ENCODE measurements at regions not wholly inside any gene's neighbourhood (a gene's known extent, or its start where the extent isn't known, plus 50 kb on each side); places are given as distances from the start of the nearest gene placed in this dataset.

DNA sequence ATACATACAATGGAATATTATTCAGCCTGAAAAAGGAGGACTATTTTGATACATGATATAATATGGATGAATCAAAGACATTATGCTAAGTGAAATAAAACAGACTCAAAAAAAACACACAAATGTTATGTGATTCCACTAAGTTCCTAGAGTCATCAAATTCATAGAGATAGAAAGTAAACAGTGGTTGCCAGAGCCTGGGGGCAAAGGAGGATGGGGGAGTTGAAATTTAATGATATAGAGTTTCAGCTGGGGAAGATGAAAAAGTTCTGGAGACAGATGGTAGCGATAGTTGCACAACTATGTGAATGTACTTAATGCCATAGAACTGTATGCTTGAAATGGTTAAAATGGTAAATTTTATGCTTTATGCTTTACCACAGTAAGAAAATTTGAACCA, 119.7 kb downstream of the METTL4 start:
- no peak for DNase-seq (ENCODE audit: low spot score)
- Histone ChIP-seq H3K27me3 (ENCODE audit: control insufficient read depth in 4 of 4, insufficient read depth in 4 of 4, low read length in 3 of 4) (no peaks in the 10 kb centered on the region), H3K4me3 (ENCODE audit: low read depth in 1 of 3, low read length in 3 of 3) (no peak overlapping the region), H3K9me3 (ENCODE audit: control insufficient read depth in 4 of 4, low read length in 3 of 4) (no peaks in the 10 kb centered on the region), H3K36me3 (ENCODE audit: control insufficient read depth in 4 of 4, insufficient read depth in 3 of 4, low read depth in 1 of 4, low read length in 3 of 4) (no peaks in the 10 kb centered on the region), H3K9ac (ENCODE audit: low read depth in 1 of 2, low read length in 2 of 2) (no peak overlapping the region), H3K4me1 (ENCODE audit: control insufficient read depth in 4 of 4, insufficient read depth in 4 of 4, low read length in 3 of 4) (no peaks in the 10 kb centered on the region), H3K27ac (ENCODE audit: low read depth in 1 of 2, low read length in 2 of 2) (no peak overlapping the region)
- TF ChIP-seq HNF4G (IDR thresholded peaks at IDR 0.05), result no peak
- TF ChIP-seq FOXA1 (IDR thresholded peaks at IDR 0.05), result no peak
- TF ChIP-seq YY1 (IDR thresholded peaks at IDR 0.05), result no peak
- WGBS, result 95% methylated on average over 1 of the region's 1 CpG

DNA sequence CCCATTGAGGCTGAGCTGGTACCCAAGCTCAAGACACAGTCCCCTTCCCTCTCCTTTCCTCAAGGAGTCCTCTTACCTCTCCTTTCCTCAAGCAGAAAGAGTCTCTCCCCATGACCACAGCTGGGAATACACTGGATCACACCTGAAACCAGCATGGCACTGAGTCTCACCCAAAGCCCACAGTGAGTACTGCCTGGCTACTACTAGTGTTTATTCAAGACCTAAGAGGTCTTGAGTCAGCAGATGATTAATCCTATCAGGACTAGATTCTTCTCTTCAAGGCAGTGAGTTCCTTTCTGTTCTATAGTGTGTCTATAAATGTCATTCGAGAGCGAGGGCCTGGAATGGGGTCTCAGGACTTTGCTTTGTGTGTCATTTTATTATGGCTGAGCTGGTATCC, 111.4 kb downstream of the METTL4 start:
- Histone ChIP-seq H3K4me1 (ENCODE audit: control insufficient read depth in 4 of 4, insufficient read depth in 4 of 4, low read length in 3 of 4) (no peaks in the 10 kb centered on the region), H3K9ac (ENCODE audit: low read depth in 1 of 2, low read length in 2 of 2) (no peak overlapping the region), H3K4me3 (ENCODE audit: low read depth in 1 of 3, low read length in 3 of 3) (no peak overlapping the region), H3K9me3 (ENCODE audit: control insufficient read depth in 4 of 4, low read length in 3 of 4) (peaks cover 0 to 2% (median 0%) of the 10 kb centered on the region in 4 donors), H3K27ac (ENCODE audit: low read depth in 1 of 2, low read length in 2 of 2) (no peak overlapping the region), H3K27me3 (ENCODE audit: control insufficient read depth in 4 of 4, insufficient read depth in 4 of 4, low read length in 3 of 4) (no peaks in the 10 kb centered on the region), H3K36me3 (ENCODE audit: control insufficient read depth in 4 of 4, insufficient read depth in 3 of 4, low read depth in 1 of 4, low read length in 3 of 4) (no peaks in the 10 kb centered on the region)
- TF ChIP-seq, protein P1, sequence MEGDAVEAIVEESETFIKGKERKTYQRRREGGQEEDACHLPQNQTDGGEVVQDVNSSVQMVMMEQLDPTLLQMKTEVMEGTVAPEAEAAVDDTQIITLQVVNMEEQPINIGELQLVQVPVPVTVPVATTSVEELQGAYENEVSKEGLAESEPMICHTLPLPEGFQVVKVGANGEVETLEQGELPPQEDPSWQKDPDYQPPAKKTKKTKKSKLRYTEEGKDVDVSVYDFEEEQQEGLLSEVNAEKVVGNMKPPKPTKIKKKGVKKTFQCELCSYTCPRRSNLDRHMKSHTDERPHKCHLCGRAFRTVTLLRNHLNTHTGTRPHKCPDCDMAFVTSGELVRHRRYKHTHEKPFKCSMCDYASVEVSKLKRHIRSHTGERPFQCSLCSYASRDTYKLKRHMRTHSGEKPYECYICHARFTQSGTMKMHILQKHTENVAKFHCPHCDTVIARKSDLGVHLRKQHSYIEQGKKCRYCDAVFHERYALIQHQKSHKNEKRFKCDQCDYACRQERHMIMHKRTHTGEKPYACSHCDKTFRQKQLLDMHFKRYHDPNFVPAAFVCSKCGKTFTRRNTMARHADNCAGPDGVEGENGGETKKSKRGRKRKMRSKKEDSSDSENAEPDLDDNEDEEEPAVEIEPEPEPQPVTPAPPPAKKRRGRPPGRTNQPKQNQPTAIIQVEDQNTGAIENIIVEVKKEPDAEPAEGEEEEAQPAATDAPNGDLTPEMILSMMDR (IDR thresholded peaks at IDR 0.05; ENCODE audit: low read depth, low read length, missing input control), result no peak
- no peak for TF ChIP-seq YY1 (IDR thresholded peaks at IDR 0.05)
- no peak for TF ChIP-seq JUND (IDR thresholded peaks at IDR 0.05)
- TF ChIP-seq SP1 (IDR thresholded peaks at IDR 0.05), result no peak
- TF ChIP-seq TAF1 (conservative IDR thresholded peaks at IDR 0.05), result no peak
- TF ChIP-seq, protein P2, sequence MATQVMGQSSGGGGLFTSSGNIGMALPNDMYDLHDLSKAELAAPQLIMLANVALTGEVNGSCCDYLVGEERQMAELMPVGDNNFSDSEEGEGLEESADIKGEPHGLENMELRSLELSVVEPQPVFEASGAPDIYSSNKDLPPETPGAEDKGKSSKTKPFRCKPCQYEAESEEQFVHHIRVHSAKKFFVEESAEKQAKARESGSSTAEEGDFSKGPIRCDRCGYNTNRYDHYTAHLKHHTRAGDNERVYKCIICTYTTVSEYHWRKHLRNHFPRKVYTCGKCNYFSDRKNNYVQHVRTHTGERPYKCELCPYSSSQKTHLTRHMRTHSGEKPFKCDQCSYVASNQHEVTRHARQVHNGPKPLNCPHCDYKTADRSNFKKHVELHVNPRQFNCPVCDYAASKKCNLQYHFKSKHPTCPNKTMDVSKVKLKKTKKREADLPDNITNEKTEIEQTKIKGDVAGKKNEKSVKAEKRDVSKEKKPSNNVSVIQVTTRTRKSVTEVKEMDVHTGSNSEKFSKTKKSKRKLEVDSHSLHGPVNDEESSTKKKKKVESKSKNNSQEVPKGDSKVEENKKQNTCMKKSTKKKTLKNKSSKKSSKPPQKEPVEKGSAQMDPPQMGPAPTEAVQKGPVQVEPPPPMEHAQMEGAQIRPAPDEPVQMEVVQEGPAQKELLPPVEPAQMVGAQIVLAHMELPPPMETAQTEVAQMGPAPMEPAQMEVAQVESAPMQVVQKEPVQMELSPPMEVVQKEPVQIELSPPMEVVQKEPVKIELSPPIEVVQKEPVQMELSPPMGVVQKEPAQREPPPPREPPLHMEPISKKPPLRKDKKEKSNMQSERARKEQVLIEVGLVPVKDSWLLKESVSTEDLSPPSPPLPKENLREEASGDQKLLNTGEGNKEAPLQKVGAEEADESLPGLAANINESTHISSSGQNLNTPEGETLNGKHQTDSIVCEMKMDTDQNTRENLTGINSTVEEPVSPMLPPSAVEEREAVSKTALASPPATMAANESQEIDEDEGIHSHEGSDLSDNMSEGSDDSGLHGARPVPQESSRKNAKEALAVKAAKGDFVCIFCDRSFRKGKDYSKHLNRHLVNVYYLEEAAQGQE (IDR thresholded peaks at IDR 0.05), result no peak
- no peak for TF ChIP-seq FOXA1 (IDR thresholded peaks at IDR 0.05)
- no peak for TF ChIP-seq RAD21 (IDR thresholded peaks at IDR 0.05)
- TF ChIP-seq, protein P3, sequence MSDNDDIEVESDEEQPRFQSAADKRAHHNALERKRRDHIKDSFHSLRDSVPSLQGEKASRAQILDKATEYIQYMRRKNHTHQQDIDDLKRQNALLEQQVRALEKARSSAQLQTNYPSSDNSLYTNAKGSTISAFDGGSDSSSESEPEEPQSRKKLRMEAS (IDR thresholded peaks at IDR 0.05), result no peak
- TF ChIP-seq HNF4G (IDR thresholded peaks at IDR 0.05), result no peak
- no peak for DNase-seq (ENCODE audit: low spot score)
- 92% methylated on average over 2 of the region's 2 CpGs for WGBS

DNA sequence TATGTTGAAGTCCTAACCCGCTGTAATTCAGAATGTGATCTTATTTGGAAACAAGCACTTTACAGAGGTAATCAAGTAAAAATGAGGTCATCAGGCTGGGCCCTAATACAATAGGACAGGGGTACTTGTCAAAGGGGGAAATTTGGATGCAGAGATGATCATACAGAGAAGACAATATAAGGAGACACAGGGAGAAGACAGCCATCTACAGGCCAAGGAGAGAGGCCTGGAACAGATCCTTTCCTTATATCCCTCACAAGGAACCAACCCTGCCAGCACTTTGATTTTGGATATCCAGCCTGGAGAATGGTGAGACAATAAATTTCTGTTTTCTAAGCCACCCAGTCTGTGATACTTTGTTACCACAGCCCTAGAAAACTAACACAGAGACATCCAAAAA, 104.3 kb downstream of the METTL4 start:
- H3K4me3 ChIP-seq (ENCODE audit: low read depth in 1 of 3, low read length in 3 of 3), result no peak overlapping the region
- DNase-seq (ENCODE audit: low spot score), result no peak
- no peaks in the 10 kb centered on the region for H3K27me3 ChIP-seq (ENCODE audit: control insufficient read depth in 4 of 4, insufficient read depth in 4 of 4, low read length in 3 of 4)
- H3K27ac ChIP-seq (ENCODE audit: low read depth in 1 of 2, low read length in 2 of 2), result no peak overlapping the region
- 90% methylated on average over 1 of the region's 1 CpG for WGBS
- no peaks in the 10 kb centered on the region for H3K4me1 ChIP-seq (ENCODE audit: control insufficient read depth in 4 of 4, insufficient read depth in 4 of 4, low read length in 3 of 4)
- no peaks in the 10 kb centered on the region for H3K36me3 ChIP-seq (ENCODE audit: control insufficient read depth in 4 of 4, insufficient read depth in 3 of 4, low read depth in 1 of 4, low read length in 3 of 4)
- no peak overlapping the region for H3K9ac ChIP-seq (ENCODE audit: low read depth in 1 of 2, low read length in 2 of 2)
- H3K9me3 ChIP-seq (ENCODE audit: control insufficient read depth in 4 of 4, low read length in 3 of 4), result peaks cover 0 to 4% (median 0%) of the 10 kb centered on the region in 4 donors
- no peak for TF ChIP-seq GABPA (IDR thresholded peaks at IDR 0.05 in 1 of 2, conservative IDR thresholded peaks at IDR 0.05 in 1 of 2)
- TF ChIP-seq FOXA1 (IDR thresholded peaks at IDR 0.05), result no peak
- no peak for TF ChIP-seq JUND (IDR thresholded peaks at IDR 0.05)
- TF ChIP-seq, protein P4, sequence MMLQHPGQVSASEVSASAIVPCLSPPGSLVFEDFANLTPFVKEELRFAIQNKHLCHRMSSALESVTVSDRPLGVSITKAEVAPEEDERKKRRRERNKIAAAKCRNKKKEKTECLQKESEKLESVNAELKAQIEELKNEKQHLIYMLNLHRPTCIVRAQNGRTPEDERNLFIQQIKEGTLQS (IDR thresholded peaks at IDR 0.05), result no peak
- TF ChIP-seq, protein P3 (IDR thresholded peaks at IDR 0.05), result no peak
- no peak for TF ChIP-seq FOXA2 (IDR thresholded peaks at IDR 0.05)
- TF ChIP-seq HNF4G (IDR thresholded peaks at IDR 0.05), result no peak
- no peak for TF ChIP-seq TAF1 (conservative IDR thresholded peaks at IDR 0.05)
- TF ChIP-seq NR2F2 (IDR thresholded peaks at IDR 0.05), result no peak
- TF ChIP-seq, protein P2 (IDR thresholded peaks at IDR 0.05), result no peak
- TF ChIP-seq RAD21 (IDR thresholded peaks at IDR 0.05), result no peak
- TF ChIP-seq SP1 (IDR thresholded peaks at IDR 0.05), result no peak
- TF ChIP-seq YY1 (IDR thresholded peaks at IDR 0.05), result no peak
- no peak for TF ChIP-seq RXRA (IDR thresholded peaks at IDR 0.05)
- no peak for TF ChIP-seq EGR1 (IDR thresholded peaks at IDR 0.05; ENCODE audit: low read depth in 2 of 2)
